Panc1 (cell line): ENCODE measurements at regions not wholly inside any gene's neighbourhood (a gene's known extent, or its start where the extent isn't known, plus 50 kb on each side); places are given as distances from the start of the nearest gene placed in this dataset.

ENCODE experiments used
- POLR2AphosphoS5 ChIP-seq: IDR thresholded peaks from 2 replicates; pipeline ENCODE4 v1.6.1; 2012; ENCODE audit warnings: mild to moderate bottlenecking, low read depth, low read length, moderate library complexity
- TCF7L2 ChIP-seq: IDR thresholded peaks from 2 replicates; pipeline ENCODE4 v1.6.1; 2011; ENCODE audit warnings: mild to moderate bottlenecking, low read depth, low read length, inconsistent platforms
- TF ChIP-seq, protein P1 (sequence below): fragments of 450-650 bp; IDR thresholded peaks from 2 replicates; pipeline ENCODE4 v1.5.1; 2017; ENCODE audit warnings: mild to moderate bottlenecking

DNA sequence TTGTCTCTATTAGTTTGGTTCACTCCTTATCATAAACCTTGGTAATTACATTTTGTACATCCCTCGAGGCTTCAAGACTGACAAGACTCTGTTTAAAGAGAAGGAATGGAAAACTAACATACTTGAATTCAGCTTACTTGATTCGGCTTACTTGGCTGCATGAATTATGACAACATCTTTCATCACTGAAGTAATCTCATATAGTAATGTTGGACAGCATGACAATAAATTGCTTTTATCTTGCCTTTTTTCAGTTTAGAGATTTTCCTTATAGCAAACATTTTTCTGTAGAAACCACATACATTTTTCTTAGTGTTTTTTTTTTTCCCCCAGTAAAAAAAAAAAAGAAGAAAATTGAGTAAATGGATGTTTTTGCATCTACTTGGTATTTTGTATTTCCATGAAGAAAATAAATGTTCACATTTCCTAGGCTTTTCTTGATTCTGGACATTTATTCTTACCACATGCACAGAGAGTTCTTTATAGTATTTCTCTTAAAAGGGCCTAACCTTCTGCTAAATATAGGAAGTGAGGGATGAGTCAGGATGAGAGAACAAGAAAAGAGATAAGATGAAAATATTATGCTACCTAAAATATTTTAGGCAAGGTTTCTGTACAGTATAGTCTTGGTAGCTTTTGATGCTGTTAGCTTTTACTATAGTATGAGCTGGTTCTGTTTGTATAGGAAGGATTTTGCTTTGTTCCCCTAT is 101.0 kb upstream of the HDGFL1 start:
- TF ChIP-seq, protein P1, sequence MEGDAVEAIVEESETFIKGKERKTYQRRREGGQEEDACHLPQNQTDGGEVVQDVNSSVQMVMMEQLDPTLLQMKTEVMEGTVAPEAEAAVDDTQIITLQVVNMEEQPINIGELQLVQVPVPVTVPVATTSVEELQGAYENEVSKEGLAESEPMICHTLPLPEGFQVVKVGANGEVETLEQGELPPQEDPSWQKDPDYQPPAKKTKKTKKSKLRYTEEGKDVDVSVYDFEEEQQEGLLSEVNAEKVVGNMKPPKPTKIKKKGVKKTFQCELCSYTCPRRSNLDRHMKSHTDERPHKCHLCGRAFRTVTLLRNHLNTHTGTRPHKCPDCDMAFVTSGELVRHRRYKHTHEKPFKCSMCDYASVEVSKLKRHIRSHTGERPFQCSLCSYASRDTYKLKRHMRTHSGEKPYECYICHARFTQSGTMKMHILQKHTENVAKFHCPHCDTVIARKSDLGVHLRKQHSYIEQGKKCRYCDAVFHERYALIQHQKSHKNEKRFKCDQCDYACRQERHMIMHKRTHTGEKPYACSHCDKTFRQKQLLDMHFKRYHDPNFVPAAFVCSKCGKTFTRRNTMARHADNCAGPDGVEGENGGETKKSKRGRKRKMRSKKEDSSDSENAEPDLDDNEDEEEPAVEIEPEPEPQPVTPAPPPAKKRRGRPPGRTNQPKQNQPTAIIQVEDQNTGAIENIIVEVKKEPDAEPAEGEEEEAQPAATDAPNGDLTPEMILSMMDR, result no peak
- no peak for TF ChIP-seq POLR2AphosphoS5
- no peak for TF ChIP-seq TCF7L2
